GM13976 (cell line): ENCODE measurements at regions not wholly inside any gene's neighbourhood (a gene's known extent, or its start where the extent isn't known, plus 50 kb on each side); places are given as distances from the start of the nearest gene placed in this dataset.

Experiments
- DNase-seq: peaks from one replicate; pipeline ENCODE4 v3.0.0; 2012; ENCODE audit warnings: low spot score
- in situ Hi-C: fragments of 300-500 bp; cut with MboI; formaldehyde crosslinking; loops from one replicate; pipeline ENCODE4 v1.12.0; 2022; ENCODE audit warnings: low sequenced_read_pairs, mixed read lengths, inconsistent platforms; ENCODE audit not compliant: unreplicated experiment
- TF ChIP-seq, protein P1 (sequence below): IDR thresholded peaks from 2 replicates; pipeline ENCODE4 v1.5.1; 2012; ENCODE audit warnings: borderline replicate concordance, mild to moderate bottlenecking; ENCODE audit not compliant: insufficient read depth; ENCODE audit errors: extremely low read depth, missing control alignments, control extremely low read depth

DNA sequence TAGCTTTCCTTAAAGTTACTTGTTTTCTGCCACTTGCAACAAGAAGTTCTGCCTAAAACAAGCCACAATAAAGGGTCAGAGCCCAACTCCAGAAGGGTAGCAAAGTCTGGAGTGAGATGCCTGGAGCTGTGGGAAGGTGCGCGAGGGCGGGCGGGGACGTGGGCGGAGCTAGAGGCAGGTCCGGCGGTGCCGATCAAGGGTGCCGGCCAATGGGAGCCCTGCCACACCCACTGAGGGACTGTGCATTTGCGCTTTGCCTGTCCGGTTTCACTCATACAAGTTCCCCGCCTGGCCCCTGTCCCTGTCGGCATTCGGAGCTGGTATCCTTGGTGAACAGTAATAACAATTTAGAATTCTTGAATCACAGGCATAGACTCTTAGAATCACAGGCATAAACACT, 732.4 kb downstream of the MATN1 start:
- TF ChIP-seq, protein P1, sequence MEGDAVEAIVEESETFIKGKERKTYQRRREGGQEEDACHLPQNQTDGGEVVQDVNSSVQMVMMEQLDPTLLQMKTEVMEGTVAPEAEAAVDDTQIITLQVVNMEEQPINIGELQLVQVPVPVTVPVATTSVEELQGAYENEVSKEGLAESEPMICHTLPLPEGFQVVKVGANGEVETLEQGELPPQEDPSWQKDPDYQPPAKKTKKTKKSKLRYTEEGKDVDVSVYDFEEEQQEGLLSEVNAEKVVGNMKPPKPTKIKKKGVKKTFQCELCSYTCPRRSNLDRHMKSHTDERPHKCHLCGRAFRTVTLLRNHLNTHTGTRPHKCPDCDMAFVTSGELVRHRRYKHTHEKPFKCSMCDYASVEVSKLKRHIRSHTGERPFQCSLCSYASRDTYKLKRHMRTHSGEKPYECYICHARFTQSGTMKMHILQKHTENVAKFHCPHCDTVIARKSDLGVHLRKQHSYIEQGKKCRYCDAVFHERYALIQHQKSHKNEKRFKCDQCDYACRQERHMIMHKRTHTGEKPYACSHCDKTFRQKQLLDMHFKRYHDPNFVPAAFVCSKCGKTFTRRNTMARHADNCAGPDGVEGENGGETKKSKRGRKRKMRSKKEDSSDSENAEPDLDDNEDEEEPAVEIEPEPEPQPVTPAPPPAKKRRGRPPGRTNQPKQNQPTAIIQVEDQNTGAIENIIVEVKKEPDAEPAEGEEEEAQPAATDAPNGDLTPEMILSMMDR = no peak
- no peak for DNase-seq
- in situ Hi-C loops = no loop called here

DNA sequence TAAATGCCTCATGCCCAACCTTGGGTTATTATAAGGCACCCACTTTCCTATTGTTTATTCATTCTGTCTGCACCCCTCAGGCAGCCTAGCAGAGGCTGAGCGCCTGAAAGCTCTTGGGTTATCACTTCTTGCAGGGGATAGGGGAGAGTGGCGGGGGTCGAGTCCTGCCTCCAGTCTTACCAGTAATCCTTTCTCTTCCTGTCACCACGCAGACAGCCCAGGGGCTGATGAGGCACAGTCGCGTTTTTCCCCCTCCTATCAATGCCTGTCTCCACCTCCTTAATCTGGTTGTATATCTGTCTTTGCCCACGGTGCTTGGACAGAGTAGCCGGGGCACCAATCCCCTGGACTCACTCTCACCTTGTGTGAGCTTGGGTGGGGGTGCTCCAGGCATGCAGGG, 733.1 kb downstream of the MATN1 start:
- TF ChIP-seq, protein P1 = no peak
- DNase-seq = no peak
- in situ Hi-C loops = no loop called here

DNA sequence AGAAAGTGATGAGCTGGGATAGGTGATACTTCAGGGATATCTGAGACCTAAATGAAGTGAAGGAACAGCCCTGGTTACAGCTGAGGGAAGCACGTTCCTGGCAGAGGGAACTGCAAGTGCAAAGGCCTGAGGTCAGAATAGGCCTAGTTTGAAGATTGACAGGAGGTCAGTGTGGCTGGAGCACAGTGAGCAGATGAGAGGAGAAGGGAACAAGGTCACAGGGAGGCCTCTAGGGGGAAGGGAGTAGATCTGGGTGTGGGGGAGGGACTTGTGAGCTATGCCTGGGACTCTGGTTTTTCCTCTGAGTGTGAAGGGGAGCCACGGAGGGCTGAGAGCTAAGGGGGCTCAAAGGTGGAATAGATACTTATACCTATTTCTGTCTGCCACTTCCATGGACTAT, 736.4 kb downstream of the MATN1 start:
- DNase-seq = no peak
- TF ChIP-seq, protein P1 = no peak
- in situ Hi-C loops = no loop called here

DNA sequence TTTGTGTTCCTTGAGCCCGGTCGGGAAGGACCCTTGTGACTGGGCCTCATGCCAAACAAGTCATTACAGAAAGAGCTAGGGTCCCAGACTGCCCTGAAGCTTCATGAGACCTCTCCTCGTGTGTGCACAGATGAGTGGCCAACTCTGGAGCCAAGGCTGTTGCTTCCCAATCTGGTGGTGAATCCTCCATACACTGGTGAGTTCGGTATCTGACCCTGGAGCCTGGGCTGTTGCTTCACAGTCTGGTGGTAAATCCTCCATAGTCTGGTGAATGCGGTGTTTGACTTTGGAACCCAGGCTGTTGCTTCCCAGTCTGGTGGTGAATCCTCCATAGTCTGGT, 737.8 kb downstream of the MATN1 start:
- TF ChIP-seq, protein P1 = no peak
- DNase-seq = no peak
- in situ Hi-C loops = no loop called here

DNA sequence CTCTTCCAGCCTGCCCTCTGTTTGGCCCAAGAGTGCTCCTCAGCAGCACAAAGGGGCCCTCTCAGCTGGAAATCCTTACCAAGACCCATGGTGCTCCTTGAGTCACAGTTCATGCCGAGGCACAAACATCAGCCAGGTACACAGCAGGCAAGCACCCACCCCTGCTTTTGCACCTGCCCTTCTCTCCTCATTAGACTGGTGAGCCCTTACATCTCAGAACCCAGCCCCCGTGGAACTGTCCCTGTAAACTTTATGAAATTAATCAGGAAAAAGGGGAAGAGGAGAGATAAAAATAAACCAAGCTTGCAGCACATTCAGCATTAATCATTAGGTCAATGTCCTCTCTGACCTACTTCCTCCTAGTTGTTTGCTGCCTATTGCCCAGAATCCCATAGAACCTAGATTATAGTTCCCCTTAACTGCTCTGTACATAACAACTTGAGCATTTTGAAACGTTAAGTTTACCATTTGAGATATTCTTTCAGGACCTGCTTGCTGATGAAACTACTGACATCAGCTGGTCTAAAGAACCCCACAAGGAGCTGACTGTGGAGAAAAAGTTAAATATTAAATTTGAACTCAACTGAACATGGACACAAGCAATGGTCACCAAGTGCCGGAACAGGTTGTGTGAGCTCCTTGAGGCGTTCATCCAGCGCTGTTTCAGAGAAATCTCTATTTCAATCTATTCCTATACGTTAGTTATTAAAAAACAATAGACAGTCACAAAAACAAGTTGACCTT, 738.4 kb downstream of the MATN1 start:
- TF ChIP-seq, protein P1 = no peak
- DNase-seq = no peak
- in situ Hi-C loops = no loop called here

DNA sequence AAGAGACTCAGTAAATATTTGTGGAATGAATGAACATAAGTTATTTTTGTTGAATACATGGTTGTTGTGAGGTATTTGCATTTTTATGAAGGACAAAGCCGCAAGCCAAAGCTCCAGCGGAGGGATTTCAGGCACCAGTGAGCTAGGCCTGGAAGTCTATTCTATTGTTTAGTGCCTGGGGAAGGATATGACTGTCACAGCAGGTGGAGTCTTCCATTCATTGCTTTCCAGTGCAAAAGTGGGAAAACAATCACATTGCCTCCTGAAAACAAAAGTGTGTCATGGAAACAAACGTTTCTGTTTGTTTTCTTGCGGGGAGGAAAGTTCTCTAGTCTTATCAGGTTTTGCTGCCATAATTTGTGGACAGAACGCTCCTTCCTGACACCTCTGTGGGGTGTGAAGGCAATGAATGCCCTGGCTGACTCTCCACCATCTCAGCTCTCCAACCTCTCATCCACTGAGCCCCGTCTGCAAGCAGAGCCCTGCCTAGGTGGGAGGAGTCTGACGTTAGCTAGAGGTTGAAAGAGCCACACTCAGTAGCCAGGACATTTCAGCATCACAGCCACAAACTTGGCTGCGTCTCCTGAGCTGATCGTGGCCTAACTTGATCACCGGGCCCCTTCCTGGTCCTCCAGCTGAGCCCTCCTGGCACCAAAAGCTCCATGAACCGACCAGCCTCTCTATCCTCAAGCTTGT, 739.1 kb downstream of the MATN1 start:
- in situ Hi-C loops = no loop called here
- TF ChIP-seq, protein P1 = no peak
- DNase-seq = no peak
